Gastrocnemius medialis (tissue), 4 donors: ENCODE measurements at regions not wholly inside any gene's neighbourhood (a gene's known extent, or its start where the extent isn't known, plus 50 kb on each side); places are given as distances from the start of the nearest gene placed in this dataset.
"Not testable (repeated sequence)": the region's sequence is repeated elsewhere in the genome, so short reads cannot be mapped to it uniquely, and the experiment has no call there.

Source experiments
- ATAC-seq, 2 donors: fragments of 150-250 bp; one replicate each; pipeline ENCODE4 v1.9.1; 2016
- DNase-seq, 2 donors: peaks; one replicate each; pipeline ENCODE4 v3.0.0-alpha.2; 2019
- H3K27ac ChIP-seq, 4 donors: fragments of 200-600 bp; sonication (generic); 1 replicate in 1 of 4; 2 replicates in 3 of 4; pipeline ENCODE4 v1.5.1; 2016 to 2018; ENCODE audit warnings: mild to moderate bottlenecking in 2 of 4, moderate library complexity in 1 of 4
- H3K27me3 ChIP-seq, 3 donors: fragments of 200-600 bp; sonication (generic) in 2 of 3; 1 replicate in 1 of 3; 2 replicates in 2 of 3; pipeline versions ENCODE4 v1.5.1 to v1.6.0; 2016 to 2019; ENCODE audit warnings: mild to moderate bottlenecking in 1 of 3, moderate library complexity in 1 of 3
- H3K36me3 ChIP-seq, 2 donors: fragments of 200-600 bp; sonication (generic) in 1 of 2; one replicate each; pipeline ENCODE4 v1.5.1; 2017 to 2018
- H3K4me1 ChIP-seq, 2 donors: fragments of 200-600 bp; sonication (generic) in 1 of 2; one replicate each; pipeline ENCODE4 v1.5.1; 2016 to 2017; ENCODE audit warnings: mild to moderate bottlenecking in 2 of 2
- H3K4me3 ChIP-seq, 4 donors: fragments of 200-600 bp; sonication (generic) in 3 of 4; 1 replicate in 1 of 4; 2 replicates in 3 of 4; pipeline ENCODE4 v1.5.1; 2016 to 2019; ENCODE audit warnings: mild to moderate bottlenecking in 2 of 4
- H3K9me3 ChIP-seq, 3 donors: fragments of 200-600 bp; sonication (generic) in 2 of 3; 1 replicate in 1 of 3; 2 replicates in 2 of 3; pipeline ENCODE4 v1.5.1; 2016 to 2019
- POLR2A ChIP-seq, 2 donors: fragments of 450-650 bp; IDR thresholded peaks; one replicate each; pipeline ENCODE4 v1.6.1; 2017; ENCODE audit warnings: antibody characterized with exemption in 2 of 2, mild to moderate bottlenecking in 2 of 2, moderate library complexity in 2 of 2
- in situ Hi-C, 4 donors: fragments of 200-750 bp; cut with MboI; loops; one replicate each; pipeline versions ENCODE4 v1.15.0 to v1.8.0; 2017; ENCODE audit warnings: low sequenced_read_pairs in 4 of 4
- intact Hi-C: fragments of 100-400 bp; cut with DNase I; formaldehyde crosslinking; loops from one replicate; pipeline ENCODE4 v1.15.1; 2023; ENCODE audit warnings: low total_unique reads
- TF ChIP-seq, protein P1 (sequence below), 5 experiments: fragments of 450-650 bp in 3 of 5; fragments of 200-600 bp in 2 of 5; sonication (generic) in 2 of 5; IDR thresholded peaks in 4 of 5; conservative IDR thresholded peaks in 1 of 5; 1 replicate in 4 of 5; 2 replicates in 1 of 5; pipeline ENCODE4 v1.5.1; 2016 to 2019; ENCODE audit warnings: antibody characterized with exemption in 5 of 5, mild to moderate bottlenecking in 3 of 5, moderate library complexity in 3 of 5

DNA sequence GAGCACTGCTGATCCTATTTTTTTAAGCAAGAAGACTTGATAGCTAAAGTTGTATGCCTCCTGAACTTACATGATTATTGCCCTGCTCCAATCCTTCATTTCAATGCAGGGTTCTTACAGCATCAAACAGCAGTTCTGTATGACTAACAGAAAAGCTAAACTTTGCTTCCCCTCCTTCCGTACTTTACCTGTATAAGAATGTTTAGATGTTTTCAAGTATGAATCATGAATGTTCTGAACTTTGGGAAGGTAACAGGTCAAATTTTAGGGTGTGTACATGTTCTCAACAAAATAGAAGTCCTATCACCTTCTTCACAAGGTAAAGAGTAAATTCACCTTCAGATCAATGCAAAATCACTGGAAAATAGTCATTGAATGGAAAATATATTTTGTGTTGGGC, 972.6 kb upstream of the SEMA6A start:
- TF ChIP-seq POLR2A (IDR thresholded peaks at IDR 0.05) = no peak
- TF ChIP-seq, protein P1, sequence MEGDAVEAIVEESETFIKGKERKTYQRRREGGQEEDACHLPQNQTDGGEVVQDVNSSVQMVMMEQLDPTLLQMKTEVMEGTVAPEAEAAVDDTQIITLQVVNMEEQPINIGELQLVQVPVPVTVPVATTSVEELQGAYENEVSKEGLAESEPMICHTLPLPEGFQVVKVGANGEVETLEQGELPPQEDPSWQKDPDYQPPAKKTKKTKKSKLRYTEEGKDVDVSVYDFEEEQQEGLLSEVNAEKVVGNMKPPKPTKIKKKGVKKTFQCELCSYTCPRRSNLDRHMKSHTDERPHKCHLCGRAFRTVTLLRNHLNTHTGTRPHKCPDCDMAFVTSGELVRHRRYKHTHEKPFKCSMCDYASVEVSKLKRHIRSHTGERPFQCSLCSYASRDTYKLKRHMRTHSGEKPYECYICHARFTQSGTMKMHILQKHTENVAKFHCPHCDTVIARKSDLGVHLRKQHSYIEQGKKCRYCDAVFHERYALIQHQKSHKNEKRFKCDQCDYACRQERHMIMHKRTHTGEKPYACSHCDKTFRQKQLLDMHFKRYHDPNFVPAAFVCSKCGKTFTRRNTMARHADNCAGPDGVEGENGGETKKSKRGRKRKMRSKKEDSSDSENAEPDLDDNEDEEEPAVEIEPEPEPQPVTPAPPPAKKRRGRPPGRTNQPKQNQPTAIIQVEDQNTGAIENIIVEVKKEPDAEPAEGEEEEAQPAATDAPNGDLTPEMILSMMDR (IDR thresholded peaks at IDR 0.05 in 4 of 5, conservative IDR thresholded peaks at IDR 0.05 in 1 of 5) = no peak
- in situ Hi-C loops = no loop called here

DNA sequence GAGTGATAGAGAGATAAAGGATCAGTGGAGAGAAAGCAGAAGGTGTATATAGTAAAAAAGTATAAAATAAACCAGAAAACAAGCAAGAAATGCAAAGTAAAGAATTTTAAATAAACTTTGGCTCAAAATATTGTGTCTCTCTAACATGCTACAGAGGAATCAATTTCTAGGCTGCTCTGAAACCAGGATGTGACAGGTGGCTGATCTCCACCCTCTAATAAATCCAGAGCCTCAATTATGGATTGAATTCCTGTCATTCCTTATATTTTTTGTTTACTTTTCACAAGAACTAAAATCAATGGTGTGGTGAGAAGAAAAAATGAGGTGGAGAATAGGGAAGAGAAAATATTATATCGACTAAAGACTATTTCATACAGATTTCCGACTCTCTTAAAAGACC, 965.1 kb upstream of the SEMA6A start:
- Histone ChIP-seq H3K27me3 (no peaks in the 10 kb centered on the region), H3K36me3 (no peaks in the 10 kb centered on the region), H3K4me3 (no peak overlapping the region), H3K27ac (no peak overlapping the region), H3K4me1 (no peaks in the 10 kb centered on the region), H3K9me3 (no peaks in the 10 kb centered on the region)
- DNase-seq (no peak), ATAC-seq (no peak)
- in situ Hi-C loops (no loop called here), intact Hi-C loops (no loop called here)
- no peak for TF ChIP-seq POLR2A (IDR thresholded peaks at IDR 0.05)
- TF ChIP-seq, protein P1 (IDR thresholded peaks at IDR 0.05 in 4 of 5, conservative IDR thresholded peaks at IDR 0.05 in 1 of 5) = no peak

More for the DNA sequence above, 972.6 kb upstream of the SEMA6A start:
- Histone ChIP-seq H3K27ac (no peak overlapping the region), H3K9me3 (no peaks in the 10 kb centered on the region), H3K27me3 (no peaks in the 10 kb centered on the region), H3K36me3 (no peaks in the 10 kb centered on the region), H3K4me1 (no peaks in the 10 kb centered on the region), H3K4me3 (no peak overlapping the region)
- intact Hi-C loops = no loop called here
- DNase-seq = no peak
- no peak for ATAC-seq

DNA sequence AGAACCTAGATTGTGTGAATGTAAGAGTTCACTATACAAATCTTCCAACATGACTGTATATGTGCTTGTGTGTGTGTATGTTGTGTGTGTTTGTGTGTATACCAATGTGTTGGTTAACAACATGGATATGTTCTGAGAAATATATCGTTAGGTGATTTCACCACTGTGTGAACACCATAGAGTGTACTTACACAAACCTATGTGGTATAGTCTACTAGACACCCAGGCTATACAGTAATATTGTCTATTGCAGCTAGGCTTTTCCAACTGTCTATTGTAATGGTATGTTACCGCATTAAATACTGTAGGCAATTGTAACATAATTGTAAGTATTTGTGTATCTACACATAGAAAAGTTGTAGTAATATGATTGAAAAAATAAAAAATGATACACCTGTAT, 959.2 kb upstream of the SEMA6A start:
- in situ Hi-C loops = no loop called here
- DNase-seq (no peak), ATAC-seq (no peak)
- intact Hi-C loops = no loop called here
- Histone ChIP-seq H3K27me3 (no peaks in the 10 kb centered on the region), H3K27ac (no peak overlapping the region), H3K4me3 (no peak overlapping the region), H3K9me3 (no peaks in the 10 kb centered on the region), H3K4me1 (no peaks in the 10 kb centered on the region), H3K36me3 (no peaks in the 10 kb centered on the region)
- no peak for TF ChIP-seq POLR2A (IDR thresholded peaks at IDR 0.05)
- TF ChIP-seq, protein P1 (IDR thresholded peaks at IDR 0.05 in 4 of 5, conservative IDR thresholded peaks at IDR 0.05 in 1 of 5) = no peak

DNA sequence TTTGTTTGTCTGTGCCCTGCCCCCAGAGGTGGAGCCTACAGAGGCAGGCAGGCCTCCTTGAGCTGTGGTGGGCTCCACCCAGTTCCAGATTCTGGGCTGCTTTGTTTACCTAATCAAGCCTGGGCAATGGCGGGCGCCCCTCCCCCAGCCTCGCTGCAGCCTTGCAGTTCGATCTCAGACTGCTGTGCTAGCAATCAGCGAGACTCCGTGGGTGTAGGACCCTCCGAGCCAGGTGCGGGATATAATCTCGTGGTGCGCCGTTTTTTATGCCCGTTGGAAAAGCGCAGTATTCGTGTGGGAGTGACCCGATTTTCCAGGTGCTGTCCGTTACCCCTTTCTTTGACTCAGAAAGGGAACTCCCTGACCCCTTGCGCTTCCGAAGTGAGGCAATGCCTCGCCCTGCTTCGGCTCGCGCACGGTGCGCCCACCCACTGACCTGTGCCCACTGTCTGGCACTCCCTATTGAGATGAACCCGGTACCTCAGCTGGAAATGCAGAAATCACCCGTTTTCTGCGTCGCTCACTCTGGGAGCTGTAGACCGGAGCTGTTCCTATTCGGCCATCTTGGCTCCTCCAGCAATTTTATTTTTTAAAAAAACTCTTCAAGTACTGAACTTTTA, 958.5 kb upstream of the SEMA6A start:
- H3K36me3 ChIP-seq, in situ Hi-C loops, H3K4me1 ChIP-seq, intact Hi-C loops, ATAC-seq, H3K4me3 ChIP-seq, H3K27ac ChIP-seq, H3K27me3 ChIP-seq, H3K9me3 ChIP-seq, DNase-seq: not testable (repeated sequence)

DNA sequence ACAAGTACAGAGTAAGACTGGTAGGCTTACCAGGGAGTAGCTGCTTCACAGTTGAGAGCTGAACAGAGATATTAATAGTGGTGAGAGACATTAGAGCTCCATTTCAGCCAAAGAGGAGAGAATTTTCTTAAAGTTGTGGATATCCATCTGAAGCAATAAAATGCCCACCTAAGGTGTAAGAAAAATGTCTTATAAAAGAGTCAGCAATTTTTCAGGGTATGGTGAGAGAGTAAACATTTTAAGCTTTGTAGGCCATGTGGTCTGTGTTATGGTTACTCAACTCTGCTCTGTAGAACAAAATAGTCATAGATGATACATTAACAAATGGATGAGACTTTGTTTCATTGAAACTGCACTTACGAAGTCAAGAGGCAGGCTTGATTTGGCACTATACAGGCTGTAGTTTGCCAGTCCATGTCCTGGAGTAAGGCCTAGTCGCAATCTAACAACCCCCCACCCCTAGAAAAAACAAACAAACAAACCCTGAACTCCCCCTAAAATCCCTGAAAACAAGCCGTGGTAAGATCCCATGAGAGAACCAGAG, 945.4 kb upstream of the SEMA6A start:
- no peak overlapping the region for H3K4me3 ChIP-seq
- no peak for ATAC-seq
- intact Hi-C loops = no loop called here
- no peaks in the 10 kb centered on the region for H3K9me3 ChIP-seq
- H3K36me3 ChIP-seq = no peaks in the 10 kb centered on the region
- in situ Hi-C loops = no loop called here
- DNase-seq = no peak
- no peaks in the 10 kb centered on the region for H3K4me1 ChIP-seq
- no peak for TF ChIP-seq POLR2A (IDR thresholded peaks at IDR 0.05)
- TF ChIP-seq, protein P1 (IDR thresholded peaks at IDR 0.05 in 4 of 5, conservative IDR thresholded peaks at IDR 0.05 in 1 of 5) = no peak
- no peak overlapping the region for H3K27ac ChIP-seq
- H3K27me3 ChIP-seq = no peaks in the 10 kb centered on the region
